IMR-90 (cell line): ENCODE measurements at regions not wholly inside any gene's neighbourhood (a gene's known extent, or its start where the extent isn't known, plus 50 kb on each side); places are given as distances from the start of the nearest gene placed in this dataset.

Experiments
- ATAC-seq: fragments of 200-7000 bp; cut with Tn5 transposase; 2 replicates; pipeline ENCODE4 v1.9.1; 2020; ENCODE audit warnings: low read depth, mild to moderate bottlenecking, moderate library complexity
- BruUV-seq: library from RNA; stranded (reverse); fragments of 400-500 nt; replicated peaks from 2 replicates; lab custom pipeline; 2021; lab: Mats Ljungman, UMichigan
- CTCF ChIA-PET: fragments of 300-600 bp; formaldehyde crosslinking; extraction: SDS; loops from one replicate; lab custom pipeline; 2021; ENCODE audit warnings: antibody characterized with exemption; lab: Yijun Ruan, JAX
- POLR2A ChIA-PET: fragments of 300-600 bp; sonication (Branson Sonifier 250); formaldehyde crosslinking; loops from one replicate; lab custom pipeline; 2022; ENCODE audit warnings: antibody characterized with exemption; ENCODE audit not compliant: unreplicated experiment; lab: Charles Lee
- DNase-seq: peaks from one replicate; pipeline ENCODE4 v3.0.0; 2013
- H2AFZ ChIP-seq: replicated peaks from 2 replicates; pipeline ENCODE3; 2013; ENCODE audit warnings: low read length, mild to moderate bottlenecking; ENCODE audit not compliant: poor library complexity
- H2AK5ac ChIP-seq: 2 replicates; pipeline ENCODE4 v1.6.1; 2013; ENCODE audit warnings: low read depth, low read length, inconsistent platforms
- H2AK9ac ChIP-seq: replicated peaks from 2 replicates; pipeline ENCODE3; 2013; ENCODE audit warnings: mild to moderate bottlenecking, low read depth, low read length, moderate library complexity; ENCODE audit not compliant: poor library complexity
- H2BK120ac ChIP-seq: 2 replicates; pipeline ENCODE4 v1.6.1; 2013; ENCODE audit warnings: low read depth, low read length, inconsistent platforms
- H2BK15ac ChIP-seq: 3 replicates; pipeline ENCODE4 v1.6.1; 2013; ENCODE audit warnings: low read depth, low read length, inconsistent platforms
- H2BK20ac ChIP-seq: 2 replicates; pipeline ENCODE4 v1.6.1; 2013; ENCODE audit warnings: low read depth, mild to moderate bottlenecking, inconsistent platforms, low read length, moderate library complexity
- H2BK5ac ChIP-seq: 2 replicates; pipeline ENCODE4 v1.6.1; 2013; ENCODE audit warnings: mild to moderate bottlenecking, low read depth, low read length, inconsistent platforms; ENCODE audit not compliant: poor library complexity, severe bottlenecking
- H3K14ac ChIP-seq: replicated peaks from 2 replicates; pipeline ENCODE4 v1.6.1; 2013; ENCODE audit warnings: low read depth, low read length, inconsistent platforms
- H3K18ac ChIP-seq: 2 replicates; pipeline ENCODE4 v1.6.1; 2013; ENCODE audit warnings: low read depth, low read length, control low read depth
- H3K23ac ChIP-seq: 2 replicates; pipeline ENCODE4 v1.6.1; 2013; ENCODE audit warnings: low read depth, low read length, inconsistent platforms
- H3K27ac ChIP-seq: 2 replicates; pipeline ENCODE4 v1.5.1; 2013; ENCODE audit warnings: mild to moderate bottlenecking, control low read depth, low read length; ENCODE audit not compliant: insufficient read depth
- H3K27me3 ChIP-seq: 2 replicates; pipeline ENCODE4 v1.6.1; 2013; ENCODE audit warnings: low read length; ENCODE audit not compliant: control insufficient read depth, insufficient read depth
- H3K36me3 ChIP-seq: 2 replicates; pipeline ENCODE4 v1.6.1; 2013; ENCODE audit warnings: low read length, mixed read lengths; ENCODE audit not compliant: control insufficient read depth, insufficient read depth
- H3K4ac ChIP-seq: 2 replicates; pipeline ENCODE4 v1.6.1; 2013; ENCODE audit warnings: low read depth, low read length, inconsistent platforms
- H3K4me1 ChIP-seq: 2 replicates; pipeline ENCODE4 v1.6.1; 2013; ENCODE audit warnings: low read length, mixed read lengths; ENCODE audit not compliant: control insufficient read depth, insufficient read depth
- H3K4me2 ChIP-seq: 2 replicates; pipeline ENCODE4 v1.6.1; 2013; ENCODE audit warnings: low read depth, mild to moderate bottlenecking, control low read depth, low read length, moderate library complexity
- H3K4me3 ChIP-seq: 2 replicates; pipeline ENCODE4 v1.5.1; 2013; ENCODE audit warnings: low read depth, mild to moderate bottlenecking, control low read depth, low read length, moderate library complexity; ENCODE audit not compliant: insufficient read depth
- H3K56ac ChIP-seq: 2 replicates; pipeline ENCODE4 v1.6.1; 2013; ENCODE audit warnings: low read length, inconsistent platforms; ENCODE audit not compliant: insufficient read depth; ENCODE audit errors: extremely low read depth
- H3K79me1 ChIP-seq, 2 experiments: 2 replicates each; pipeline ENCODE4 v1.6.1; 2013; ENCODE audit warnings: low read length in 2 of 2, inconsistent platforms in 1 of 2, low read depth in 1 of 2
- H3K9ac ChIP-seq: 2 replicates; pipeline ENCODE4 v1.6.1; 2013; ENCODE audit warnings: low read depth, low read length, control low read depth
- H3K9me1 ChIP-seq: 2 replicates; pipeline ENCODE4 v1.6.1; 2013; ENCODE audit warnings: low read length, inconsistent platforms; ENCODE audit not compliant: insufficient read depth
- H3K9me3 ChIP-seq: 2 replicates; pipeline ENCODE4 v1.6.1; 2013; ENCODE audit warnings: low read length; ENCODE audit not compliant: control insufficient read depth, insufficient read depth
- H4K20me1 ChIP-seq: 2 replicates; pipeline ENCODE4 v1.6.1; 2013; ENCODE audit warnings: low read length, inconsistent platforms; ENCODE audit not compliant: insufficient read depth
- H4K5ac ChIP-seq: 2 replicates; pipeline ENCODE4 v1.6.1; 2013; ENCODE audit warnings: mild to moderate bottlenecking, low read depth, low read length, control low read depth
- H4K8ac ChIP-seq, 2 experiments: 2 replicates each; pipeline ENCODE4 v1.6.1; 2013; ENCODE audit warnings: low read depth in 2 of 2, low read length in 2 of 2, control low read depth in 1 of 2, inconsistent platforms in 1 of 2
- H4K91ac ChIP-seq: 2 replicates; pipeline ENCODE4 v1.6.1; 2013; ENCODE audit warnings: low read depth, low read length, inconsistent platforms; ENCODE audit not compliant: insufficient read depth
- BHLHE40 ChIP-seq: fragments of 150-350 bp; IDR thresholded peaks from 2 replicates; pipeline ENCODE4 v1.6.1; 2016; ENCODE audit warnings: mild to moderate bottlenecking, low read depth, low read length
- CEBPB ChIP-seq: IDR thresholded peaks from 2 replicates; pipeline ENCODE4 v1.6.1; 2012; ENCODE audit warnings: low read depth, low read length, improper control_type of control experiment
- CTCF ChIP-seq: conservative IDR thresholded peaks from 2 replicates; pipeline ENCODE4 v1.5.1; 2012; ENCODE audit warnings: mild to moderate bottlenecking, low read depth, low read length, improper control_type of control experiment
- ELK1 ChIP-seq: fragments of 150-350 bp; IDR thresholded peaks from 2 replicates; pipeline ENCODE4 v1.6.1; 2016; ENCODE audit warnings: low read depth, mild to moderate bottlenecking, low read length, moderate library complexity, borderline replicate concordance
- FOS ChIP-seq: fragments of 150-350 bp; IDR thresholded peaks from 2 replicates; pipeline ENCODE4 v1.6.1; 2016; ENCODE audit warnings: low read depth, low read length
- MAFK ChIP-seq: IDR thresholded peaks from 2 replicates; pipeline ENCODE4 v1.6.1; 2012; ENCODE audit warnings: low read depth, low read length, improper control_type of control experiment
- MAZ ChIP-seq: IDR thresholded peaks from 2 replicates; pipeline ENCODE4 v1.6.1; 2012; ENCODE audit warnings: low read depth, mild to moderate bottlenecking, low read length, improper control_type of control experiment, moderate library complexity, borderline replicate concordance
- MXI1 ChIP-seq: IDR thresholded peaks from 2 replicates; pipeline ENCODE4 v1.6.1; 2012; ENCODE audit warnings: low read depth, mild to moderate bottlenecking, low read length, moderate library complexity, borderline replicate concordance
- NFE2L2 ChIP-seq: fragments of 150-350 bp; IDR thresholded peaks from 2 replicates; pipeline ENCODE4 v1.6.1; 2016; ENCODE audit warnings: low read depth, mild to moderate bottlenecking, low read length
- POLR2A ChIP-seq: IDR thresholded peaks from 2 replicates; pipeline ENCODE4 v1.6.1; 2012; ENCODE audit warnings: mild to moderate bottlenecking, low read depth, low read length
- RAD21 ChIP-seq: IDR thresholded peaks from 2 replicates; pipeline ENCODE4 v1.6.1; 2012; ENCODE audit warnings: low read length, improper control_type of control experiment
- RCOR1 ChIP-seq: IDR thresholded peaks from 2 replicates; pipeline ENCODE4 v1.6.1; 2012; ENCODE audit warnings: mild to moderate bottlenecking, low read length, improper control_type of control experiment; ENCODE audit not compliant: insufficient replicate concordance
- RFX5 ChIP-seq: IDR thresholded peaks from 2 replicates; pipeline ENCODE4 v1.8.0; 2012; ENCODE audit warnings: low read depth, mild to moderate bottlenecking, low read length, moderate library complexity
- SMC3 ChIP-seq: fragments of 150-350 bp; IDR thresholded peaks from 2 replicates; pipeline ENCODE4 v1.6.1; 2016; ENCODE audit warnings: low read depth, mild to moderate bottlenecking, antibody characterized with exemption, low read length, moderate library complexity
- USF2 ChIP-seq: fragments of 150-350 bp; IDR thresholded peaks from 2 replicates; pipeline ENCODE4 v1.6.1; 2017; ENCODE audit warnings: mild to moderate bottlenecking, antibody characterized with exemption, low read length, low read depth
- WGBS, 2 experiments: methylation state at CpG; one replicate each; pipeline versions ENCODE4 v1.1.5 to v1.1.7; 2013; ENCODE audit warnings: missing lambda C conversion rate in 2 of 2; ENCODE audit not compliant: insufficient read length in 1 of 2; ENCODE audit errors: extremely low coverage in 2 of 2; 5-methylcytosine and 5-hydroxymethylcytosine counted together
- dilution Hi-C: fragments of 300-500 bp; cut with HindIII; formaldehyde crosslinking; loops from one replicate; pipeline ENCODE4 v1.14.3; 2018; ENCODE audit warnings: low sequenced_read_pairs; ENCODE audit not compliant: unreplicated experiment
- in situ Hi-C: fragments of 300-500 bp; cut with MboI; formaldehyde crosslinking; loops from 3 replicates; pipeline ENCODE4 v1.14.3; 2019; ENCODE audit warnings: low sequenced_read_pairs, inconsistent platforms, mixed read lengths
- intact Hi-C: fragments of 100-400 bp; cut with micrococcal nuclease; formaldehyde crosslinking; loops from 2 replicates; pipeline ENCODE4 v1.10.0; 2022

- TF ChIP-seq BHLHE40 (no peak), MXI1 (no peak), RAD21 (no peak), SMC3 (no peak), RFX5 (no peak), CEBPB (no peak), MAFK (no peak), NFE2L2 (no peak), CTCF (no peak), USF2 (no peak), RCOR1 (no peak), POLR2A (no peak), ELK1 (no peak), FOS (no peak), MAZ (no peak)
- no peak overlapping the region for H3K9ac ChIP-seq
- no peak overlapping the region for H3K27ac ChIP-seq
- H3K4ac ChIP-seq, result no peak overlapping the region
- H3K18ac ChIP-seq, result no peak overlapping the region
- H3K14ac ChIP-seq, result no peak overlapping the region
- H3K4me2 ChIP-seq, result no peak overlapping the region
- no peak overlapping the region for H3K56ac ChIP-seq
- H2BK15ac ChIP-seq, result no peak overlapping the region
- H4K8ac ChIP-seq, result no peak overlapping the region
- H3K36me3 ChIP-seq, result no peaks in the 10 kb centered on the region
- peaks cover 18% of the 10 kb centered on the region for H3K27me3 ChIP-seq
- H3K9me1 ChIP-seq, result no peaks in the 10 kb centered on the region
- no peaks in the 10 kb centered on the region for H3K79me1 ChIP-seq
- BruUV-seq, result no TSS peak
- no peak overlapping the region for H2BK20ac ChIP-seq
- WGBS, 2 experiments, result no CpG with 5 or more reads among the region's 3 CpGs
- CTCF ChIA-PET, result no interaction called here
- intact Hi-C loops, result no loop called here
- H2AK9ac ChIP-seq, result no peak overlapping the region
- no peaks in the 10 kb centered on the region for H4K20me1 ChIP-seq
- H2AFZ ChIP-seq, result no peak overlapping the region
- in situ Hi-C loops, result loop anchor here (25.0 kb wide), 1 partner anchor 108 kb away; the partner anchor contains the start of gene BAMBI
- H2BK120ac ChIP-seq, result no peak overlapping the region
- no peak overlapping the region for H3K4me3 ChIP-seq
- no peak overlapping the region for H4K5ac ChIP-seq
- ATAC-seq (no peak), DNase-seq (no peak)
- no peak overlapping the region for H2BK5ac ChIP-seq
- H4K91ac ChIP-seq, result no peak overlapping the region
- POLR2A ChIA-PET, result no interaction called here
- no peaks in the 10 kb centered on the region for H3K4me1 ChIP-seq
- no peaks in the 10 kb centered on the region for H3K9me3 ChIP-seq
- no peak overlapping the region for H2AK5ac ChIP-seq
- dilution Hi-C loops, result no loop called here
- no peak overlapping the region for H3K23ac ChIP-seq
These were observed 117.7 kb downstream of the BAMBI start for GRCh38 chr10:28794986-28795385.
